Nephron progenitor cell (in vitro differentiated cells): ENCODE measurements at regions not wholly inside any gene's neighbourhood (a gene's known extent, or its start where the extent isn't known, plus 50 kb on each side); places are given as distances from the start of the nearest gene placed in this dataset.

Experiments
- DNase-seq: peaks from one replicate; pipeline ENCODE4 v3.0.0; 2021
- H3K27ac Mint-ChIP-seq: 2 replicates; pipeline ENCODE4 v1.8.0; 2021; ENCODE audit warnings: mild to moderate bottlenecking, moderate library complexity, mixed read lengths
- H3K27me3 Mint-ChIP-seq: 2 replicates; pipeline ENCODE4 v1.8.0; 2021; ENCODE audit warnings: mild to moderate bottlenecking, low read depth, mixed read lengths; ENCODE audit not compliant: poor library complexity
- H3K36me3 Mint-ChIP-seq: 2 replicates; pipeline ENCODE4 v1.8.0; 2021; ENCODE audit warnings: low read depth, mixed read lengths
- H3K4me1 Mint-ChIP-seq: 2 replicates; pipeline ENCODE4 v1.8.0; 2021; ENCODE audit warnings: mixed read lengths
- H3K4me3 Mint-ChIP-seq: 2 replicates; pipeline ENCODE4 v1.8.0; 2021; ENCODE audit warnings: mild to moderate bottlenecking, moderate library complexity, mixed read lengths
- H3K9me3 Mint-ChIP-seq: 2 replicates; pipeline ENCODE4 v1.8.0; 2021; ENCODE audit warnings: mild to moderate bottlenecking, moderate library complexity, mixed read lengths
- TF ChIP-seq, protein P1 (sequence below): fragments of 200-600 bp; sonication (generic); IDR thresholded peaks from 2 replicates; pipeline ENCODE4 v1.5.0; 2021; ENCODE audit warnings: antibody characterized with exemption

DNA sequence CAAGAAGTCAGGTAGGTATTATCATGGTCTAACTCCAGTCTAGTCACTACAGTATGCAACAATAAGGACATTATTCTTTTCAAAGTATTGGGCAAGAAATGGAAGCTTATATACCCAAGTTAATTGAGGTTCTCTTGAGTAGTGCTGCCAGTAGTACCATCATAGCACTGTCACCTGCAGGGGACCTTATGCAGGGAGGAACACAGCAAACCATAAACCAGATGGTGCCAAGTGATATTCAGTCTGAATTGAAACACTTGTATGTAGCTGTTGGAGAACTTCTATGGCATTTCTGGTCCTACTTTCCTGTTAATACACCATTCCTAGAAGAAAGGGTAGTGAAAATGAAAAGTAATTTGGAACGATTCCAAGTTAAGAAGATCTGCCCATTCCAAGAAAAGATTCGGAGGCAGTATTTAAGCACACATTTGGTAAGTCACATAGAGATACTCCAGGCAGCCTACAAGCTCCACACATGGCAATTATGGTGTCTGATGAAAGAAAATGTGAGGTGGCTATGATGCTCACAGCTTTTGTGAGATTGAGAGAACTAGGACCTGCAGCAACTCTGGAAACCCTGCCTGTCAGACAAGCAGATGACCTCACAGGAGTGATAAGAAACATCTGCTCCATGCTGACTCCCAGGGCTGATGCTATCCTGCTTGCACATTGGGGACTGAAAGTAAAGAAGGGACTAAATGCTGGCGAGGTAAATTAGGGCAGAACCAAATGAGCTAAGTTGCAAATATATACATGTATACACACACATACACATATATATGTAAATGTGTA lies 174.7 kb downstream of the MC4R start:
- H3K36me3 Mint-ChIP-seq: no peaks in the 10 kb centered on the region
- H3K4me1 Mint-ChIP-seq: no peaks in the 10 kb centered on the region
- H3K9me3 Mint-ChIP-seq: no peaks in the 10 kb centered on the region
- H3K27me3 Mint-ChIP-seq: peaks cover 4% of the 10 kb centered on the region
- H3K4me3 Mint-ChIP-seq: no peak overlapping the region
- TF ChIP-seq, protein P1, sequence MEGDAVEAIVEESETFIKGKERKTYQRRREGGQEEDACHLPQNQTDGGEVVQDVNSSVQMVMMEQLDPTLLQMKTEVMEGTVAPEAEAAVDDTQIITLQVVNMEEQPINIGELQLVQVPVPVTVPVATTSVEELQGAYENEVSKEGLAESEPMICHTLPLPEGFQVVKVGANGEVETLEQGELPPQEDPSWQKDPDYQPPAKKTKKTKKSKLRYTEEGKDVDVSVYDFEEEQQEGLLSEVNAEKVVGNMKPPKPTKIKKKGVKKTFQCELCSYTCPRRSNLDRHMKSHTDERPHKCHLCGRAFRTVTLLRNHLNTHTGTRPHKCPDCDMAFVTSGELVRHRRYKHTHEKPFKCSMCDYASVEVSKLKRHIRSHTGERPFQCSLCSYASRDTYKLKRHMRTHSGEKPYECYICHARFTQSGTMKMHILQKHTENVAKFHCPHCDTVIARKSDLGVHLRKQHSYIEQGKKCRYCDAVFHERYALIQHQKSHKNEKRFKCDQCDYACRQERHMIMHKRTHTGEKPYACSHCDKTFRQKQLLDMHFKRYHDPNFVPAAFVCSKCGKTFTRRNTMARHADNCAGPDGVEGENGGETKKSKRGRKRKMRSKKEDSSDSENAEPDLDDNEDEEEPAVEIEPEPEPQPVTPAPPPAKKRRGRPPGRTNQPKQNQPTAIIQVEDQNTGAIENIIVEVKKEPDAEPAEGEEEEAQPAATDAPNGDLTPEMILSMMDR: no peak
- H3K27ac Mint-ChIP-seq: no peak overlapping the region
- no peak for DNase-seq

- H3K27ac Mint-ChIP-seq: no peak overlapping the region
- DNase-seq: no peak
- TF ChIP-seq, protein P1: no peak
- H3K4me1 Mint-ChIP-seq: no peaks in the 10 kb centered on the region
- no peak overlapping the region for H3K4me3 Mint-ChIP-seq
- H3K9me3 Mint-ChIP-seq: no peaks in the 10 kb centered on the region
- no peaks in the 10 kb centered on the region for H3K36me3 Mint-ChIP-seq
- peaks cover 4% of the 10 kb centered on the region for H3K27me3 Mint-ChIP-seq
Measured at GRCh38 chr18:60196836-60197606, 175.6 kb downstream of the MC4R start.

DNA sequence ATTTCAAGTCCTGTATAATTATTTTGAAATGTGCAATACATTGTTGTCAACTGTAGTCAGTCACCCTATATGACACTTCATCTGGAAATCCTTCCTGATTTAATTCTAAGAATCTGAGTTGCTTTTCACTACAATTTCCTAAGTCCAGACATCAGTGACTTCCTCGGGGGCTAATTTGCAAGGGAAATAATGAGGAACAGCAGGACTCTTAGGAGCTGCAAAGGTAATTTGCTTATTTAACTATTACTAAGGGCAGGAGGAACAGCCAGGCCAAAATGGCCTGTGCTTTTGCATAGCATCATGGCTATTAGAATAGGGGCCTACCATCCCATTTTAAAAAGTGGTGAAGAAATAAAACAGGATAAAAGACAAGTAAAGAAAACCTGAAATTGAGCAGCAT lies 178.8 kb downstream of the MC4R start:
- no peaks in the 10 kb centered on the region for H3K4me1 Mint-ChIP-seq
- no peak for DNase-seq
- H3K27ac Mint-ChIP-seq: no peak overlapping the region
- TF ChIP-seq, protein P1: no peak
- H3K36me3 Mint-ChIP-seq: no peaks in the 10 kb centered on the region
- H3K4me3 Mint-ChIP-seq: no peak overlapping the region
- H3K27me3 Mint-ChIP-seq: peaks cover 4% of the 10 kb centered on the region
- no peaks in the 10 kb centered on the region for H3K9me3 Mint-ChIP-seq

DNA sequence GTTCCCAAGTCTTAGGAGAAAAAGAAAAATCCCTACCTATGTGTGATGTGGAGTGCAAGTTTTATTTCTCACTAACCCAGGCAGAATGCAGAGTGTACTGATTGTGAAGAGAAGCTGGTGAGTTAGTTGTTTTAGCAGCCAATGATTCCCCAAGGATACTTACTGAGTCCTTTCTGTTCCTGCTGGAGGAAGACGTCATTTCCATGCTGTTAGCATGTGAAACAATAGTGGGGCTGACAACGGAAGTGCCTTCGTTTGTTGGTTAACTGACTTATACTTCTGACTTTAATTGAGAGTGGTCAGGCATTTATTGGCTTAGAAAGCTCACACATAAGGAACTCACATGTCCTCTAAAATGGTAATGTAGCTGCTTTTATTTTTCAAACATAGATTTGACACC lies 180.6 kb downstream of the MC4R start:
- TF ChIP-seq, protein P1: no peak
- no peak for DNase-seq
- H3K4me1 Mint-ChIP-seq: no peaks in the 10 kb centered on the region
- no peak overlapping the region for H3K27ac Mint-ChIP-seq
- H3K36me3 Mint-ChIP-seq: no peaks in the 10 kb centered on the region
- H3K27me3 Mint-ChIP-seq: peaks cover 4% of the 10 kb centered on the region
- no peak overlapping the region for H3K4me3 Mint-ChIP-seq
- H3K9me3 Mint-ChIP-seq: no peaks in the 10 kb centered on the region

- no peaks in the 10 kb centered on the region for H3K36me3 Mint-ChIP-seq
- H3K4me3 Mint-ChIP-seq: no peak overlapping the region
- H3K9me3 Mint-ChIP-seq: no peaks in the 10 kb centered on the region
- no peaks in the 10 kb centered on the region for H3K27me3 Mint-ChIP-seq
- H3K4me1 Mint-ChIP-seq: no peaks in the 10 kb centered on the region
- DNase-seq: no peak
- TF ChIP-seq, protein P1: no peak
- H3K27ac Mint-ChIP-seq: no peak overlapping the region
Measured at GRCh38 chr18:60189856-60190255, 182.7 kb downstream of the MC4R start.
